Posterior vena cava (tissue), 2 donors: ENCODE measurements at regions not wholly inside any gene's neighbourhood (a gene's known extent, or its start where the extent isn't known, plus 50 kb on each side); places are given as distances from the start of the nearest gene placed in this dataset.
"Not testable (repeated sequence)": the region's sequence is repeated elsewhere in the genome, so short reads cannot be mapped to it uniquely, and the experiment has no call there.

Experiments used
- DNase-seq: peaks from one replicate; pipeline ENCODE4 v3.0.0-alpha.2; 2020; ENCODE audit warnings: low spot score
- intact Hi-C, 2 donors: fragments of 100-400 bp; cut with DNase I; formaldehyde crosslinking; loops; one replicate each; pipeline versions ENCODE4 v1.14.1 to v1.14.2; 2022 to 2023
- donor health status: DM: yes; HTN: yes; CAD: no.
- donor health status: DM: yes; HTN: yes; CAD: no.

DNA sequence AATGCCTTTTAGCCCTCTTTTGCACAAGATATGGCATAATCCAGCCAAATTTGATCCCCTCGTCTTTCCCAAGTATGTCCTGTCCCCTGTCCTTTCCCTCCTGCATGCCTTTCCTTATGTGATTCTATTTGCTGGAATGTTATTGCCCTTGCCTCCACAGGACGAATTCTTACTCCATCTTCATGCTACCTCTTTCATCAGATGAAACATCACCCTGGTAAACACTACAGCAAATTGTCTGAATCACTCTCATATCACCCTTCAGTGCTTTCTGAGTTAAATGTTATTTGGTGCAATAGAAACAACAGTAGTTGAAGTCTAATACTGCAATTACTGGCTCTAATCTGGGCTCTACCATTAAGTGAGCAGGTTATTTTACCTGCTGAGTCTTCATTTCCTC lies 52.2 kb upstream of the FAT1 start:
- DNase-seq: no peak
- intact Hi-C loops: no loop called here

GRCh38 chr4:186778134-186778533 lies 54.5 kb upstream of the FAT1 start:
- intact Hi-C loops: no loop called here
- no peak for DNase-seq

GRCh38 chr4:186780291-186781031 lies 56.8 kb upstream of the FAT1 start:
- DNase-seq: no peak
- intact Hi-C loops: no loop called here

DNA sequence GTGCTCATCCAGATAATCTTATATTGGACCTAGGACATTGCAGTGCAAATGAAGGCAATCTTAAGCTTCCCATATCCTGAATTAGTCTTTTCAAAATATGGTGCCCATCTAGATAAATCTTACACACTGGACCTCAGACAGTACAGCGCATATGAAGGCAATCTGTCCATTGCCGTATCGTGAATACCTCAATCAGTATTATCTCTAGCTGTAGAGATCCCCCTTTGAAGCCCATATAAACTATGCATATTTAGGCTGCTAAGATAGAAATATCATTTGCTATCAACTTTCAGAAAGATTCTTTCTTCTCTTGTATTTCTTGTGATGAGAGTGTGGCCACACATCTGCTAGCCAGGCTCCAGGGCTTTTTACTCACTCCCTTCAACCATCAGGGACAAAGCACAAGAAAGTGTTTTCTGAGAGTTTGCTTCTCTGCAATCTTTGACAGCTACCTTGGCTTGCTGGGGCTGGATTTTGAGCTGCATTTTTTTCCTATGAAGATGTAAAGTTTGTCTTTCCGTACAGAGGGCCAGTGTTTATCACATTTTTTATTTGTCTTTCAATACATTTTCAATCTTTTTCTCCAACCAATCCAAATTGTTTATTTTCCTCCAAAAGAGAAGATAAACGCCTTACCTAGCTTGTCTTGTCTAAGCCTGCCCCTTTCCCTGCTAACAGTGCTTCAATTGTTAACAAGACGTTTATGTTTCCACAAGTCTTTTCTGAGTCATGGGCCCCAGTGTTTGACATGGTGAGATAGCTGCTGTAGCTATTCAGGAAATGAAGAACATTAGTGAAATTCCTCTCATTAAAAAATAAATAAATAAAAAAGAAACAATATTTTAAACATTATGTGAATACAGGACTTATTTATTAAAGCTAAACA lies 57.6 kb upstream of the FAT1 start:
- no peak for DNase-seq
- intact Hi-C loops: no loop called here

GRCh38 chr4:186782302-186782701 lies 58.6 kb upstream of the FAT1 start:
- intact Hi-C loops: no loop called here
- DNase-seq: no peak

GRCh38 chr4:186787536-186787935 lies 63.9 kb upstream of the FAT1 start:
- no peak for DNase-seq
- intact Hi-C loops: no loop called here

- no peak for DNase-seq
- intact Hi-C loops: loop anchor here in 1 of 2 donors (5.0 kb wide), 1 partner anchor 412 kb away; no protein-coding TSS in a partner anchor
Observed at GRCh38 chr4:186789651-186790050, 66.0 kb upstream of the FAT1 start.

- intact Hi-C loops: loop anchor here in 1 of 2 donors (5.0 kb wide), 1 partner anchor 413 kb away; no protein-coding TSS in a partner anchor
- no peak for DNase-seq
Observed at GRCh38 chr4:186790630-186791029, 67.0 kb upstream of the FAT1 start.

DNA sequence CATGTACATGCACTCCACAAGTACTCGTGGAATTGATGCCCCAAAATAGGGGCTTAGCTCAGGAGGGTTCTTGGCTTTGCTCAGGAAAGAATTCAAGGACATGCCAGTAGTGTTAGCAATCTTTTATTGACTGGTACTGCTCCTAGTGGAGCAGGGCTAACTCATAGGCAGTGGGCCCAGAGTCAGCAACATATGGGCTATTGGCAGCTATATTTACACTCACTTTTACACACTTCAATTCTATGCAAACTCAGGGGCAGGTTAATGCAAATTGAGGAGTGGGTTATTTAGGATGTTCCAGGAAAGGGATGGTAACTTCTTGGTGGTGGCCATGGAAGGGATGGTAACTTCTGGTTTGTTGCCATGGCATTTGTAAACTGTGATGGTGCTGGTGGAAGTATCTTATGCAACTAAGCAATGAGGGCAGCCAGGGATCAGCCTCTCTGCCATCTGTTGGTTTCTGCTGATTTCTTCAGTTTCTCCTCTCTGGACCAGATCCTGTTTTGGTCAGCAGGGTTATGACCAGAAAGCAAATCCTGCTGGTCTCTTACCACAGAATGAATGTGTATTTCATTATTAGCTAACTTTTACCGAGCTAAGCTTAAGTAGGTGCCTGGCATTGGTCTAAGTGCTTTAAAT lies 69.2 kb upstream of the FAT1 start:
- intact Hi-C loops: loop anchor here in 1 of 2 donors (5.0 kb wide), 1 partner anchor 416 kb away; no protein-coding TSS in a partner anchor
- DNase-seq: no peak

GRCh38 chr4:186798951-186799659 lies 75.4 kb upstream of the FAT1 start:
- no peak for DNase-seq
- intact Hi-C loops: no loop called here

DNA sequence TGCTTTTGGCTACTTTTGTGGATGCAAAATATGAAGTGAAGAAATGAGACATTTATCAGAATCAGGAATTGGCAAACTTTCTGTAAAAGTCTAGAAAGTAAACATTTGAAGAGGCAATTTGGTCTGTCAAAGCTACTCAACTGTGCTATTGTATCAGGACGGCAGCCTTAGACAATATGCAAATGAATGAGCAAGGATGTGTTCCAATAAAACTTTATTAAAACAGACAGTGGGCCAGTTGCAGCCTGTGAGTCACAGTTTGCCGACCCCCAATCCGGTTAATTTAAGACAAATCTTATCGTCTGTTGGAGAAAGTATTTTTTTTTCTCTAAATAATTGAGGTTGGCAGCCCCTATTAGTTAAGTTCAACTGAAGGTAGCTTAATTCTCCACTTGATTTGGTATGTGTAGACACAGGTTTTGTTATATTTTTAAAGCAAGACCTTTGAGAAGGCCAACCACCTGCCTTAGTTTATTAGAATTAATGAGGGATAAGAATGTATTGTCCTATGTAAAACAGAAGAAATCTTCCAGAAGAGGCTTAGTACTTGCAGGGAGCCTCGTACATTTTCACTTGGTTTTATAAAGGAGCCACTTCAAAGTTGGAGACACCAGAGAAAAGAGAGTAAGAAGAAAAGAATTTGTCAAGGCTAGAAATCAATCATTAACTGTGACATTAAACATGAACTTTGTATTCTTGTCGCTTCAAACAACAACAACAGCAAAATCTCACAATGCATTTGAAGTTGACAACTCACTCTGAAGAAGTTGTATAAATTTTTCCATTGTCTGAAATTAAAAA lies 81.6 kb upstream of the FAT1 start:
- intact Hi-C loops: no loop called here
- DNase-seq: no peak

- DNase-seq, intact Hi-C loops: not testable (repeated sequence)
Observed at GRCh38 chr4:186805917-186806316, 82.3 kb upstream of the FAT1 start.

DNA sequence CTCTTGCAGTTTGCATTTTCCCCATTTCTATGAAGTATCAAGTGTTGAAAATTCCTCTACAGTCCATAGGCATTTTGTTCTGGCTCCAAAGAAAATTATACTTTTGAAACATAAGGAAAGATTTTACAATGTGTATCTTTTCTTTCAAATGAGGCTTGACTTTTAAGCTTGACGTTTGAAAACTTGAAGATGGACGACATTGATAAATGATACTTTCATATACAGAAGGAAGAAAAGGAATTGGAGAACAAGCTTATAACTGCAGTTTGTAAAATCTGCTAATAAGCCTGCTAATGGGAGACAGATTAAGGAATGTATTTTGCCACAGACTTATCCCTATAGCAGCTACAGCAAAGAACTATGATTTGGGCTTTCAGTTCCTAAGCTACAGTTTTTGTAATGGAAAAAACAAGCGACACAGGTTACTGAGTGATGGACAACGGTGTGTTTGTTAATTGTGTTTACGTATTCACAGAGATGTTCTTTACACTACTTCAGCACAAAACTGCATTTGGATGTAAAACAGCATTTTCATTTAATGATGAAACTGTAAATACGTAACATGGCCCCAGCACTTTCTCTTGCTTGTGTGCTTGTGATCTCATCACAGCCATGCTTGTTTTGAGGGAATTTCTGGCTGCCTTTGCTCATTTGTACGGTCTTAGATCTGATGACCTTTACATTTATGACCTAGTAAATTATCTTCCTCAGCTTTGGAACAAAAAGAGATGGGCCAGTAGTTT lies 83.2 kb upstream of the FAT1 start:
- intact Hi-C loops: no loop called here
- DNase-seq: no peak

DNA sequence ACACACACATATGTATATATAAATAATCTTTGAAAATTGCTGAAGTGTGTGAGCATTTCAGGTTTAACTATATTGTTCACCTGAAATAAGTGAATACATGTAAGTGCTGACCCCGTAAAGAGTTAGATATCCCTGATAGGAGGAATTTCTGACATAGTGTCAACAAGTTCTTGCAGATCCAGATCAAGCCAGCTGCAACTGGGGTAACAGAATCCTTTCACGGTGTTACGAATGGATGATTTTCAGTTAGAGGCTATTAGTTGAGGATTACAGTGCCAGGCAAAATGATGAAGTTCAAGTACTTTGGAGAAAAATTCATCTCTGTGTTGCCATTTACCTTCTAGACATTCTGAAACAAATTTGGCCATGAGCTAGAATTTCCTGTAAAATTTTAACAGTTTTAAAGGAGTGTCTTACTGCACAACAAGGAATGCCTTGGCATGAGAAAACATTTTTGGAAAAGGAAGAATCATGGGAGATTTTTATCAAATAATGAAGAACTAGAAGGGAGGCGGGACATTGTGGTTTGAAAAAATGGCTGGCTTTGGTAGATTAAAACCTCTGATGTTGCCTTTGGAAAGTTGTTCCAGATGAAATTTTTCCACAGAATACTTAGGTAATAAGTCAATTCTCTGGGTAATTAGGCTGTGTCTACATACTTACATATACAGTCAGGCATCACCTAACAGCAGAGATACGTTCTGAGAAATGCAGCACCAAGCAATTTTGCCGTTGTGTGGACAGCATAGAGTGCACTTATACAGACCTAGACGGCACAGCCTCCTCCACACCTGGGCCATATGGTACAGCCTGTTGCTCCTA lies 84.4 kb upstream of the FAT1 start:
- DNase-seq: no peak
- intact Hi-C loops: no loop called here

GRCh38 chr4:186808630-186809018 lies 85.0 kb upstream of the FAT1 start:
- intact Hi-C loops: no loop called here
- DNase-seq: no peak

- intact Hi-C loops: no loop called here
- DNase-seq: no peak
Observed at GRCh38 chr4:186809070-186809469, 85.4 kb upstream of the FAT1 start.

DNA sequence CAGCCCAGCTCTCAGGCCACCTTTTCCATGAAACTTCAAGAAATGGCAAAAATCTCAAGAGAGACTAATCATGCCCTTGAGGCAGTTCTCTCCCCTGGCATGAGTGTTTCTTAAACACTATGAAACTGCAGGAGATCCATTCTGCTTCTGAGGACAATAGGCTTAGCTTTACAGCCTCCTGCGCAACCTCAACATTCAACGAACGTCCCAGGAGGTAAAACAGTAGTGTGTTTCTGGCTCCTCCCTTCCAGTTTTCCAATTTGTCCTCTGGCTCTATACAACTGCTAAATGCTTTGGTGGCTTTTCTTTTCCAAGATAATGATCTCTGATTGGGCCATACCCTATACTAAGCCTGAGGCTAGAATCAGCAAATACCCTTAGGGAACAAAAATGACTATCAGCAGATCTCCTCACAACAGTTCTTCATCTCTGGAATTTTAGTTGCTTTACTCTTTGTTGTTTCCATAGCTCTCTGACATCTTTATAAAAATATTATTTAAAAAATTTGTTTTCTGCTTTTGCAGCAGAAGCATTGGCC lies 87.0 kb upstream of the FAT1 start:
- intact Hi-C loops: no loop called here
- DNase-seq: no peak
